GM13976 (cell line): ENCODE measurements at regions not wholly inside any gene's neighbourhood (a gene's known extent, or its start where the extent isn't known, plus 50 kb on each side); places are given as distances from the start of the nearest gene placed in this dataset.

Experiments used
- DNase-seq: peaks from one replicate; pipeline ENCODE4 v3.0.0; 2012; ENCODE audit warnings: low spot score
- CTCF ChIP-seq: IDR thresholded peaks from 2 replicates; pipeline ENCODE4 v1.5.1; 2012; ENCODE audit warnings: borderline replicate concordance, mild to moderate bottlenecking; ENCODE audit not compliant: insufficient read depth; ENCODE audit errors: extremely low read depth, missing control alignments, control extremely low read depth
- in situ Hi-C: fragments of 300-500 bp; cut with MboI; formaldehyde crosslinking; loops from one replicate; pipeline ENCODE4 v1.12.0; 2022; ENCODE audit warnings: low sequenced_read_pairs, mixed read lengths, inconsistent platforms; ENCODE audit not compliant: unreplicated experiment

DNA sequence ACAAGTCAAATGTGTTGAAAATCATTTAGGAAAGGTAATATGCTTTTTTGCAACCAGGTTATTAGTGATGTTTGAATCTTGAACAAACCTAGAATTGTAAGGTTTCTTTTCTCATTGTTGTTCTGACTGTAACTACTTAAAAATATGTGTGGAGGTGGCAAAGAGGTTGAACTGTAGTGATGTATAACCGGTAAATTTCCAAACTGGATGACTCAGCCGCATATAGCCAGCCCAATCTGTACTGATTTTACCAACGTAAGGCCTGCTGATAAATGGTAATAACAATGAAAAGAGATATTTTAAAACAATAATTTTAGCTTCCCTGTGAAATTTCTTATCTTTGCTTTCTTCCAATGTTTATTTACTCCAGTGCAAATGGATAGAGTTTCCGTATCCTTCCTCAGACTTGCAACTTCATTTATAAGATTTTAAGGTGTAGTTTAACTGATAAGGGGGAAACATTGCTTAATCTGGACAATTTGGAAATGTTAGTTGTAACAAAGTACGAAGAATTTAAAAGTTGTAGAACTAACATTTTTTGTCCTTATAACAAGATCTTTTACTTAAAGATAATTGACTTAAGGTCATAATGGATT is 1170.4 kb upstream of the ZEB2 start:
- TF ChIP-seq CTCF = no peak
- DNase-seq = no peak
- in situ Hi-C loops = no loop called here

- in situ Hi-C loops = no loop called here
- TF ChIP-seq CTCF = no peak
- no peak for DNase-seq
These were observed 1169.4 kb upstream of the ZEB2 start for GRCh38 chr2:145689277-145689676.

DNA sequence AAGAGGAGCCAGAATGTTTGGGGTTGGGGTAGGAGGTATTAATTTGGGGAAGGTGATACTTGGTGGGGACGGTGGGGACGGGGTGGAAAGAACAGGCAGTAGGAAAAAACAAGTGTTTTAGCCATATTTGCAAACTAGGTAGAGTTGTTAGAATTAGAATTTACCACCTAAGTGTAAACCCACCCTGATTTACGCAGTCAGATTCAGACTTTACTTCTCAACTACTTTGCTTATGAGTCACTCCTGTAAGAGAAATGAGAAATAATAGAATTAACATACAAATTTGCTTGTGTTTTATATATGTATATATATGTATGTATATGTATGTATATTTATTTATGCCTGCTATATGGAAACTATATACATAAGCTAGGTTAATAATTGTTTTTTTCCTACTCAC is 1168.2 kb upstream of the ZEB2 start:
- in situ Hi-C loops = no loop called here
- no peak for TF ChIP-seq CTCF
- DNase-seq = no peak

DNA sequence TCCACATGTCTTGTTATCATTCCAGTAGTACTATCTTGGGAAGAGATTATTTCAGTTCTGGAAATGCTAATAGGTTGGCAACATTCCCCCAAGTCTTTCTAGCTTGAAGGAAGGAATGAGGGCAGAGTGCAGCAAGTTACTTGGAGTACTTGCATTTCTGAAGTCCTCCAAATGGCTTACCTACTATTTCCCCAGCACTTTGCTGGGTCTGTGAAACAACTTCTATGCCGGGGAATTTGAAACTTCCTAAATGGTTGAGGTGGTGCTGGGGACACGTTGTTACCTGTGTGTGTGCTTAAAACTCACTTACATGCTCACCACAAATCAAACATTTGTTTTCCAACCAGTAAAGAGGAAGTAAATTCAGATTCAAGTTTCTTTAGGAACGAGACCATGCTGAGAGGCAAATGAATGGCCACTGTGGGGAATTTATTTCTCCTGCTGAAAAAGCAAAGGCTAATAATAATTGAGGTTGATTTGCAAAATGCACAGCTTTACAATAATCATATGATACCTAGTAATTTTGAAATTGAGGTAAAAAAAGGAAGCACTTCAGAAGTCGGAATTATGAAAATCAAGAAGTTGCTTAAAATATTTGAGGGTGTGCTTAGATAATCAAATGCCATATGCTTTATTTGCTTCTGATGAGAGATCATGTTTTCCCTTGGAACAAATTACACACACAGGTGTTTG is 1167.7 kb upstream of the ZEB2 start:
- no peak for DNase-seq
- no peak for TF ChIP-seq CTCF
- in situ Hi-C loops = no loop called here

DNA sequence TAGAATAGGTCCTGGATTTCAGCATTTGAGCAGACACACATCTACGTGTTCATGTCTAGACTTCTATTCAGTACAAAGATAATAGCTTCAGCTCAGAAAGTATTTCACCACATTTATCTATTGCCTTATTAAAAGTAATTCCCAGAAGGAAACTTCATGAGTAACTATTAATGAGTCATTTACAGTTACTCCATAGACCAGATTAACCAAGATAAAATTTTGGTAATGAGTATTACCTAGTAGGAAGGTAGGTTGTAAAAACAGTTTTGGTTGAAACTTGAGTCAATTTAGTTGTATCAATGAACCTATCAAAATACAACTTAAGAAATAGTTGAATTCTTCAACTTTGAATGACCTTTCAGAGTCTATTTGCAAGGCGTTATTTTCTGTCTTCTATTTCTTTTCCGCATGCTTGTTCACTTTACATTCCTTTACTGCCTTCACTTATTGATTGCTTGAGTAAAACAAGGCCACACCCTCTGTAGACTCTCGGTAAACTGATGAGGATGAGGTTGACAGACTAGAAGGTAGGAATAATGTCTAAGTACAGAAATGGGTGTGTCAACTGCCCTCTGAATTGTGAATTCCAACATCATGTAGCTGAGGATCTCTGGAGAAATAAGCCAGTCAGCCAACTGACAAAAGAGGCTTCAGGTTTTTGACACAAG is 1165.6 kb upstream of the ZEB2 start:
- in situ Hi-C loops = no loop called here
- DNase-seq = no peak

More for the DNA sequence above, 1165.6 kb upstream of the ZEB2 start:
- no peak for TF ChIP-seq CTCF
